ENCODE measurements at regions not wholly inside any gene's neighbourhood (a gene's known extent, or its start where the extent isn't known, plus 50 kb on each side); places are given as distances from the start of the nearest gene placed in this dataset.
"Not testable (repeated sequence)": the region's sequence is repeated elsewhere in the genome, so short reads cannot be mapped to it uniquely, and the experiment has no call there.

DNA sequence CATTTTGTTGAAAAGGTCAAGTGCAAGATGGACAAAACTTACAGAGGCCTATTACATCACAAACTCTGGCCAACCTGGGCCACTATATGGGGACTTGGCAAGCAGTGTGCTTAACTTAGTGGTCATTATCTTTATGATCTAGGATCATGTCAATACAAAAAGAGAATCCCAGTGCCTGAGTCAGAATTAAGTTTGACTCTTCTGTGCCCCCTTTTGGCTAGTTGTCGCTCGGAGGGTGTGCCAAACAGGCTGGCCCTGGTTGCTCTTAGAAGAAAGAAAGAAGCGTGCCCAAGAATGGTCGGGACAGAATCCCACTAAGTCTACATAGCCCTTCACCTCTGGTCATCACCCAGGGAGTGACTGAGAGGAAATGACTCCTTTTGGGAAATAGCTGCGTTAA lies 100.1 kb downstream of the EIF4E start:
- ATAC-seq (ENCODE audit: low read depth) (peak; percentile 31), DNase-seq (ENCODE audit: low spot score in 2 of 2) (peak; percentile 3 to 11)
- H3K27me3 Mint-ChIP-seq: peaks cover 1% of the 10 kb centered on the region
- no peaks in the 10 kb centered on the region for H3K36me3 Mint-ChIP-seq
- no peak overlapping the region for H3K27ac Mint-ChIP-seq
- H3K9me3 Mint-ChIP-seq: no peaks in the 10 kb centered on the region
- H3K4me3 Mint-ChIP-seq: no peak overlapping the region
- H3K4me1 Mint-ChIP-seq: no peaks in the 10 kb centered on the region

DNA sequence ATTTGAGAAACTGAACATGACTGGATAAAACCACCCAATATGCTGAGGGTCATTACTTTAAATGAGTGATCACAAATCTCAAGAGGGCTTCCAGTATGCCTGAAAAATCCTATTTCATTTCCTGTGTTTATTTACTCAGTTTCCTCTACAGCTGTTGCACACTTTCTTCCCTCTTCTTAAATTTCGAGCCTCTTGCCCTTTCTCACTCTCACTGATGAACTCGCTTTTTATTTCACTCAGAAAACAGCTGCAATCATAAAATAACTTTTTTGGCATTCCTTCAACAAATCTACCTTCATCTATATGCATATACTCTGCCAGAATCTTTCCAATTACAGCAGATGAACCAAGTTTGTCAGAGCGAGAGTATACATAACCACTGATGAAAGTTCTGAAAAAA lies 101.3 kb downstream of the EIF4E start:
- ATAC-seq (ENCODE audit: low read depth) (no peak), DNase-seq (ENCODE audit: low spot score in 2 of 2) (no peak)
- Mint-ChIP-seq H3K4me1 (no peaks in the 10 kb centered on the region), H3K4me3 (no peak overlapping the region), H3K9me3 (no peaks in the 10 kb centered on the region), H3K27ac (no peak overlapping the region), H3K36me3 (no peaks in the 10 kb centered on the region), H3K27me3 (peaks cover 1% of the 10 kb centered on the region)

DNA sequence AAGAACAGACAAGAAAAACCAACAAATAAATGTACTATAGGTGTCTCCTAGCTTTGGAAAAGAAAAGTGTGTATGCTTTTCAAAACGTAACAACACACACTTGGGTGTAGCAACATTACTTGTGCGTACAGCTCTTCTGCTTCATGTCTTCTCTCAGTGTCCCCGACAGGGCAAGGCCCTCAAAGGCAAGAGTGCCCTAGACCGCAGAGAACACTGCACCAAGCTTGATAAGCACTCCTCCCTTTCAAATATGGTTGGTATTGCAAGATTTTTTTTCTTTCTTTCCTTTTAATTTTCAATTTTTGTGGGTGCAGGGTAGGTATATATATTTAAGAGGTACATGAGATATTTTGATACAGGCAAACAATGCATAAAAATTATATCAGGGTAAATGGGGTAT lies 106.8 kb downstream of the EIF4E start:
- no peaks in the 10 kb centered on the region for H3K9me3 Mint-ChIP-seq
- peaks cover 3% of the 10 kb centered on the region for H3K4me1 Mint-ChIP-seq
- H3K27me3 Mint-ChIP-seq: peaks cover 3% of the 10 kb centered on the region
- H3K27ac Mint-ChIP-seq: no peak overlapping the region
- H3K36me3 Mint-ChIP-seq: peaks cover 2% of the 10 kb centered on the region
- no peak overlapping the region for H3K4me3 Mint-ChIP-seq
- DNase-seq (ENCODE audit: low spot score in 2 of 2): no peak
- no peak for ATAC-seq (ENCODE audit: low read depth)

DNA sequence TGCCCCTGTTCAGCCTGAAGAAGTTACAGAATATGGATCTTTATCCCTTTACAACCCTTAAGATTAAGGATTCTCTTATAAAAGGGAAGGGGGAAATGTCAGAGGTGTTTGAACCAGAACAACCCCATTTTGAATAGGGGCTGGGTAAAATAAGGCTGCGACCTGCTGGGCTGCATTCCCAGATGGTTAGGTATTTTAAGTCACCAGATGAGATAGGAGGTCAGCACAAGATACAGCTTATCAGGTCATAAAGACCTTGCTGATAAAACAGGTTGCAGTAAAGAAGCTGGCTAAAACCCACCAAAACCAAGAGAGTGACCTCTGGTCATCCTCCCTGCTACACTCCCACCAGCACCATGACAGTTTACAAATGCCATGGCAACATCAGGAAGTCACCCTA lies 110.8 kb downstream of the EIF4E start:
- H3K9me3 Mint-ChIP-seq; H3K4me3 Mint-ChIP-seq; H3K27ac Mint-ChIP-seq; H3K4me1 Mint-ChIP-seq; DNase-seq (ENCODE audit: low spot score in 2 of 2); H3K36me3 Mint-ChIP-seq; ATAC-seq (ENCODE audit: low read depth); H3K27me3 Mint-ChIP-seq: not testable (repeated sequence)

DNA sequence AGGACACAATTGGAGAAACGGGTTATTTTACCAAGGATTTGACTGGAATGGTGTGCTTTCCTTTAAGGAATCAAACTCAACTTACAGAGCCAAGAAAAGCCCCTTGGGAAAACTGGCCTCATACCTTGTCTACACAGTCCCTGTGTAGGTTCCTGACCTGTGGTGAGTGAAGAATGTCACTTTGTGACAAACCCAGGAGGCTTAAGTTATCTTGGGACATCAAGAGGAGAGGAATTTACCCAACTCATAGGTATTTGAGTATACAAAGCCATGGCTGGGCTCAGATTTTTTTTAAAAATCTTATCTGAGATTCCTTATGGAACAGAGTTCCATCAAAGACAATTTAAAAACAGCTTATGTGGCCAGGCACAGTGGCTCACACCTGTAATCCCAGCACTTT lies 112.1 kb downstream of the EIF4E start:
- H3K36me3 Mint-ChIP-seq: peaks cover 2% of the 10 kb centered on the region
- H3K9me3 Mint-ChIP-seq: no peaks in the 10 kb centered on the region
- no peak for DNase-seq (ENCODE audit: low spot score in 2 of 2)
- no peak overlapping the region for H3K4me3 Mint-ChIP-seq
- H3K27ac Mint-ChIP-seq: no peak overlapping the region
- peaks cover 4% of the 10 kb centered on the region for H3K27me3 Mint-ChIP-seq
- H3K4me1 Mint-ChIP-seq: peaks cover 3% of the 10 kb centered on the region
- no peak for ATAC-seq (ENCODE audit: low read depth)

DNA sequence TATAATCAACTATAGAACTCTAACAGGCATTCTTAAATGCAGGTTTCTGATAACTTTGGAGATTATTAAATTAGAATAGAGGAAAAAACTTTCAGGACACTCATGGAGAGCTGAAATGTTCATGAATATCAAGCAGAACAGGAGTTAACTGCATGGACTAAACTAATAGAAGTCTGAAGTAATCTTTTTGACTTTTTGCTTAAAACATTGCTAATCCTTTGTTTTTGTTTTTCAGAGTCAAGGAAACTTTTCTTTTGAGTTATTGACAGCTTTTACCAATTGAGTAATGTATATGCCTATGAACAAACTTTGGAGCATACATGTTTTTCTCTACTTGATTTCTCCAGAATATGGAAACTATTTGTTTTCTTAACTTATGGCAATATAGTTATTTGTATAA lies 112.5 kb downstream of the EIF4E start:
- Mint-ChIP-seq H3K9me3 (no peaks in the 10 kb centered on the region), H3K4me1 (peaks cover under 1% of the 10 kb centered on the region), H3K27me3 (peaks cover 4% of the 10 kb centered on the region), H3K4me3 (no peak overlapping the region), H3K36me3 (peaks cover 2% of the 10 kb centered on the region), H3K27ac (no peak overlapping the region)
- ATAC-seq (ENCODE audit: low read depth) (no peak), DNase-seq (ENCODE audit: low spot score in 2 of 2) (no peak)

DNA sequence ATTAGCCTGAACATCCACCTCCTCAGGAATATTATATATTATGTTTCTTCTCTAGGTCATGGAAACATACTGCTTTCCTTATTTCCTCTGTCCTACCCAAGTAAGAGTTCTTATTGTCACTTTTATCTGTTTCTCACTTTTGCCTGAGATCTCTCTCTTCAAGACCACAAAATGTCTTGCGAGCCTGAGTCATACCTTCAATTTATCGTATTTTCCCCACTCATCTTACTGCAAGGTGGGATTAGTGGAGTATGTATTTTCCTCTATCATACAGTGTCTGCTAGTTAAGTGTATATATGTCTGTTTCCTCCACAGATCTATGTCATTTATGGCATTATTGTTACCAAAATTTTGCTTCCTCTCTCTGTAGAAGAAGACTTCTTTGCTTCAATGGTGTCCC lies 124.5 kb downstream of the EIF4E start:
- Mint-ChIP-seq H3K4me3 (no peak overlapping the region), H3K36me3 (no peaks in the 10 kb centered on the region), H3K4me1 (no peaks in the 10 kb centered on the region), H3K27me3 (peaks cover 2% of the 10 kb centered on the region), H3K27ac (no peak overlapping the region), H3K9me3 (no peaks in the 10 kb centered on the region)
- ATAC-seq (ENCODE audit: low read depth) (no peak), DNase-seq (ENCODE audit: low spot score in 2 of 2) (no peak)

DNA sequence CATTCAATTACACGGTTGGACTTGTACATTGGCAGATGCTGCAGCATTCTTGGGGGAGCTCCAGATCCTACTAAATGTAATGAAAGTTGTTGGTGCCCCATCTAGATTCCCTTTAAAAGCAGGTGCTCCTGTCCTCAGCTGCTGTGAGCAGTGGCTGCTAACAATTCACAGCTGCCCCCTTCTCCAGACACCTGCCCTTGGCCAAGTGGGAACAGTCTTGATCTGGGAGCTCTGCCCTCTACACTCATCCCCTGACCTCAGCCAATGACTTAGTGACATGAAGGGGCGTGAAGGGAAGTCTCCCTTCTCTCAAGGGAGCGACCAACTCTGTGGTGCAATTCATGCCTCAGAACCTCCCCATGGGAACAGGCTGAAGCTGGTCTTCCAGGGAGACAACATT lies 125.7 kb downstream of the EIF4E start:
- no peak for DNase-seq (ENCODE audit: low spot score in 2 of 2)
- no peaks in the 10 kb centered on the region for H3K9me3 Mint-ChIP-seq
- H3K27me3 Mint-ChIP-seq: peaks cover 2% of the 10 kb centered on the region
- no peak for ATAC-seq (ENCODE audit: low read depth)
- H3K4me3 Mint-ChIP-seq: no peak overlapping the region
- no peaks in the 10 kb centered on the region for H3K36me3 Mint-ChIP-seq
- H3K27ac Mint-ChIP-seq: no peak overlapping the region
- H3K4me1 Mint-ChIP-seq: no peaks in the 10 kb centered on the region

DNA sequence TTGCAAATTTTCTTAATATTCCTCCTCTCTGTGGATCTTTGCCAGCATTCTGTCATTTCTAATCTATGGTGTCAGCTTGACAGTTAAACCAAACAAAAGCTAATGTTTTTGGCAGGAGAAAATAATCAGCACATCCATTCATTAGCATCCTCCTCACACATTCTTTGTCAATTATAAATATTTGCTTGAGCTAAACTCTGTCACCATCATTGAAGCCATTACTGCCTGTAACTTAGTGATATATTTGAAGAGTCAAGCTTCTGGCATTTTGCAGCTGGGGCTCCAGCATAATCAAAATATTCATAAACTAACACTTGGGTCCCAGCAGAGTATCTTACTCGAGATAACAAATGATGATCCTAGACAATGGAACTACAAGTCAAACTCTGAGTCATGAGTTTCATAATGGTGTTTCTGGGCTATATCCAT lies 126.1 kb downstream of the EIF4E start:
- no peaks in the 10 kb centered on the region for H3K36me3 Mint-ChIP-seq
- H3K27me3 Mint-ChIP-seq: peaks cover 2% of the 10 kb centered on the region
- DNase-seq (ENCODE audit: low spot score in 2 of 2): no peak
- no peak for ATAC-seq (ENCODE audit: low read depth)
- no peaks in the 10 kb centered on the region for H3K4me1 Mint-ChIP-seq
- no peak overlapping the region for H3K27ac Mint-ChIP-seq
- H3K4me3 Mint-ChIP-seq: no peak overlapping the region
- H3K9me3 Mint-ChIP-seq: no peaks in the 10 kb centered on the region

DNA sequence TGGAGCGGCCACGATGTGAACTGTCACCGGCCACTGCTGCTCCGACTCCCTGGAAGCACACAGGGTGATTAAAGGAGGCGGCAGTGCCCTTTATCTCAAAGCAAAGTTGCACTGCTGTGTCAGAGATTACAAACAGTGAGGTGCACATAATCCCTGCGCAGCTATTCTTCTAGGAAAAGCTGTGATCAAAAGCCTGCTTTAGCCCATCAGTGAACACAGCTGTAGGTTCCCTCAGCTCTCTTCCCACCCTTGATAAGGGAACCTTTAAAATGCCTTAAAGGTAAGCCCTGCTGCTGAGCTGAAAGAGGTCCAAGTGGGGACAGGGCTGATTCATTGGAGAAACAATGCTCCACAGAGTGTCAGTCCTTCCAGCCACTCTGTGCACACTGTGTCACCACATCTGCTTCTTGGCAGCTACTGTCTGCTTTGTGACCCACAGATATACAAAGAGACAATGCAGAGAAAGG lies 127.6 kb downstream of the EIF4E start:
- Mint-ChIP-seq H3K27ac (no peak overlapping the region), H3K9me3 (no peaks in the 10 kb centered on the region), H3K27me3 (peaks cover 2% of the 10 kb centered on the region), H3K4me3 (no peak overlapping the region), H3K36me3 (no peaks in the 10 kb centered on the region), H3K4me1 (no peaks in the 10 kb centered on the region)
- no peak for DNase-seq (ENCODE audit: low spot score in 2 of 2)
- no peak for ATAC-seq (ENCODE audit: low read depth)

DNA sequence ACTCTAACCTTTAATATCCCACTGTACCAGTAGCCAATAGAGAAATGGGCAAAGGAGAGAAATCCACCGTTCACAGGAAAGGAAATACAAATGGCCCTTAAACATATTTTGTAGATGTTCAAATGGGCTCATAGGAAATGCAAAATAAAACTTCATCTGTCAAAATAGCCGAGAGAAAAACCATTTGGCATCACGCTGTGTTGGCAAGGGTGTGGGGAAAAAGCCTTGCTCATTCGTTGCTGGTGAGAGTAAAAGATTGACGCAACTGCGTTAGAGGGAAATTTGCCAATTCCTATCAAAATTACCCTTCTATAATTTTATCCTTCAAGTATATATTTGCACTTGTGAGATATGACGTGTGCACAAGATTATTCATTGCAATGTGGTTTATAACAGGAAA lies 131.9 kb downstream of the EIF4E start:
- DNase-seq (ENCODE audit: low spot score in 2 of 2) (no peak), ATAC-seq (ENCODE audit: low read depth) (no peak)
- Mint-ChIP-seq H3K9me3 (no peaks in the 10 kb centered on the region), H3K27me3 (peaks cover 2% of the 10 kb centered on the region), H3K4me1 (no peaks in the 10 kb centered on the region), H3K27ac (no peak overlapping the region), H3K4me3 (no peak overlapping the region), H3K36me3 (no peaks in the 10 kb centered on the region)

DNA sequence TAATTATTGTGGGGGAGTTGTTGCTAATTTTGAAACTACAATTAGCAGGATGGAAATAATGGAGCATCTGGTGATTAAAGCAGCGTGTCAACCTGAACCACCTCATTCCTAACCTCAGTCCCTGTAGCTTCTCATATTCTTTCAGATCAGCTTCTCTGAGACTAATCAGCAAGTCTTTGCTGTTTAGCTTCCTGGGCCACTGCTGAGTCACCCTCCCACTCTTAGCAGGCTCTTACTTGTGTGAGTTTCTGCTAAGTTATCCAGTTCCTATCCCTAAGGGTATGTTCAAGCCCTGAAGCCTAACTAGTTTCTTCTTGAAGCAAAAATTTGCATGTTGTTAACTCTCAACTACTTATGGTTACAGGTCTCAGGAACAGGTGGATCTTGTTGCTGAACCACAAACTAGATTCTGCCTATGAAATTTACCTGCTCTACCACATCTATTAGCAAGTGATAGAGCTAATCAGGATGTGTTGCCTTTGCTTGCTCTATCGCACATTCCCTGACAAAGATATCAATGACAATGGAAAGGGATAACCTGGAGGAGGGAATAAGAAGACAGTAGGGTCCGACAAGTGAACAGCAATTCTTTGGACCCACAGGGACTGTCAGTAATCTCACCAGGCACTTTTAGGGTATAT lies 134.2 kb downstream of the EIF4E start:
- Mint-ChIP-seq H3K9me3 (no peaks in the 10 kb centered on the region), H3K27me3 (peaks cover 2% of the 10 kb centered on the region), H3K36me3 (no peaks in the 10 kb centered on the region), H3K4me1 (no peaks in the 10 kb centered on the region), H3K4me3 (no peak overlapping the region), H3K27ac (no peak overlapping the region)
- DNase-seq (ENCODE audit: low spot score in 2 of 2) (no peak), ATAC-seq (ENCODE audit: low read depth) (no peak)

DNA sequence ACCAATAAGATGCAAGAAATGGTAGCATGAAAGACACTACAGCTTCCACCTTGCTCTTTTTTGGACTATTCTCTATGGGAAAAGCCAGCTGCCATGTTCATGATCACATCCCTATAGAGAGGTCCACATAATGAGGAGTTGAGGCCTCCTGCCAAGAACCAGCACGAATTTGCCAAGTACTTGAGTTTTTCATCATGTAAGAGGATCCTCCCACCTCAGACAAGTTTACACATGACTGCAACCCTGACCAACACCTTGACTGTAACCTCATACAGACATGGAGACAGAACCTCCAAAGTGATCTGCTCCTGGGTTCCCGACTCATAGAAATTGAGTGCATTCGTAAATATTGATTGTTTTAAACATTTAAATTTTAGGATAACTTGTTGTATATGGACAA lies 135.2 kb upstream of the TSPAN5 start:
- H3K4me1 Mint-ChIP-seq: no peaks in the 10 kb centered on the region
- H3K36me3 Mint-ChIP-seq: no peaks in the 10 kb centered on the region
- H3K4me3 Mint-ChIP-seq: no peak overlapping the region
- H3K27ac Mint-ChIP-seq: no peak overlapping the region
- no peaks in the 10 kb centered on the region for H3K9me3 Mint-ChIP-seq
- DNase-seq (ENCODE audit: low spot score in 2 of 2) (no peak), ATAC-seq (ENCODE audit: low read depth) (no peak)
- H3K27me3 Mint-ChIP-seq: no peaks in the 10 kb centered on the region

DNA sequence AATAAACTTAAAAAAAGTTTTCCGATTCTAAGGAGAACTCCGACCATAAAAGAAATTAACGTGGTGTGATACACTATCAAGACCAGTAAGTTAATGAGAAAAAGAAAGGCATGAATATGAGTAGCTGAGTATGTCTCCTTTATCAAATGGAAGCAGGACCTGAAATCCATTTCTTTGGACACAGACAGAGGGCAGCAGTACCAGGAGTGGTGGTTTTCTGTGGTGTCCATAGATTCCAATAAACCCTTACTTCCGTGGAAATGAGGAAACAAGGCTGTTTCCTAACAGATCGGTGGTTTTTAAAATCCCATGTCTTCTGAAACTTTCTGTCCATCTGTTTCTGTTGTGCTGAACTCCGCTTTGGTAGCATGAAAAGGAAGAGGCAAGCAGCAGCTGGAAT lies 128.5 kb upstream of the TSPAN5 start:
- no peaks in the 10 kb centered on the region for H3K9me3 Mint-ChIP-seq
- H3K4me3 Mint-ChIP-seq: no peak overlapping the region
- peaks cover 1% of the 10 kb centered on the region for H3K27me3 Mint-ChIP-seq
- H3K27ac Mint-ChIP-seq: no peak overlapping the region
- no peak for DNase-seq (ENCODE audit: low spot score in 2 of 2)
- no peak for ATAC-seq (ENCODE audit: low read depth)
- H3K4me1 Mint-ChIP-seq: no peaks in the 10 kb centered on the region
- H3K36me3 Mint-ChIP-seq: no peaks in the 10 kb centered on the region

DNA sequence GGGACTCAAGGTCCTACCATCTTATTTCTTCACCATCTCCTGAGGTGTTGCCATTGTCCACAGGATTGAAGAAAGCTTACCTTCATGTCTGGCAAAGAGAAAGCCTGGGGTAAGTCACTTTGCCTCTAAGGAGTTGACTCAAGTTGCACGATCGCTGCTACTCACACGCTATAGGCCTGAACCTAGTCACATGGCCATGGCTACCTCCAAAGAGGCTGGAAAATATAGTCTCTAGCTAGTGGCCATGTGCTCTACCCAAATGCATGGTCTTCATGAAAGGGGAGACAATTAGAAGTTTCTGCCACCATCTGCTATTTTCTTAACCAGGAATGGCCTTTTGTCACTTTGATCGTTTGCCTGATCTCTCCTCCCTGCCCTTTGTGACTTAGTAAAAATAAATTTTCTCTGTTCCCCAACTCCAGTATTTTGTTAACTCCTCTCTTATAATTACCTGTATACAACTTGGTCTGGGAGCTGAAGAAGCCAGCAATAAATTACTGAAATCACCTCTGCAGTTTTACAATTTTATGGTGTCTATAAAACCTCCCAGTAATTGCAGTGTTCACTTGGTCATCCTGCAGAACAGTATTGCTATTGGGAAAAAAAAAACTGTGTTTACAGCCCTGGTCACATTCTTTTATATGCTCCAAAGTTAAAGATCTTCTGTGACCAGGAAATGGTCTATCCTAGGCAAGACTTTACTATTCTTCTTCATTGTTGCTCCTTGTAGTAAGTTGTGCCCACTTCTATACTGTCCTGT lies 126.7 kb upstream of the TSPAN5 start:
- DNase-seq (ENCODE audit: low spot score in 2 of 2) (no peak), ATAC-seq (ENCODE audit: low read depth) (no peak)
- no peak overlapping the region for H3K4me3 Mint-ChIP-seq
- no peaks in the 10 kb centered on the region for H3K4me1 Mint-ChIP-seq
- peaks cover 3% of the 10 kb centered on the region for H3K27me3 Mint-ChIP-seq
- H3K9me3 Mint-ChIP-seq: no peaks in the 10 kb centered on the region
- H3K27ac Mint-ChIP-seq: no peak overlapping the region
- H3K36me3 Mint-ChIP-seq: no peaks in the 10 kb centered on the region
